ENCODE measurements at regions not wholly inside any gene's neighbourhood (a gene's known extent, or its start where the extent isn't known, plus 50 kb on each side); places are given as distances from the start of the nearest gene placed in this dataset.

DNA sequence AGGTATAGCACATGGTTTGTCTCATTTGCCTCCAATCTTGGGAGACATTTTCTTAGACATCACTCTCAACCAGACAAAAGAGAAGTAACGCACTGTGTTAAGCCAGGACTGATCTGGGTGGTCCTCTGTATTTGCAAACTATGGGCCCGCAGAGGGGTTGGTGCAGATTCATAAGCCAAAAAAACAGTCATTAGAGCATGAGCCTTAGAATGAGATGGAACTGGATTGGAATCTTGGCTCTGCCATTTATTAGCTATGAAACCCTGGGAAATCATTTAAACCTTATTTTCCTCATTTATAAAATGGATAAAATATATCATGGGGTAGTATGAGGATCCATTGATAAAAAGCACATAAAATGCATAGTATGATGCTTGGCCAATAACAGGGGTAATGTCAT lies 213.5 kb upstream of the APCDD1 start:
- H3K4me3 ChIP-seq (replicated peaks; ENCODE audit: insufficient read depth, low read length) = no peak overlapping the region
- H3K27ac ChIP-seq (replicated peaks) = no peak overlapping the region
- no peaks in the 10 kb centered on the region for H3K27me3 ChIP-seq (ENCODE audit: insufficient read depth, poor library complexity, severe bottlenecking)
- no peak for DNase-seq (ENCODE audit: low read depth in 1 of 2, low spot score in 1 of 2)
- TF ChIP-seq POLR2AphosphoS5 (IDR thresholded peaks at IDR 0.05; ENCODE audit: low read depth) (no peak), GABPA (IDR thresholded peaks at IDR 0.05; ENCODE audit: low read depth) (no peak), REST (IDR thresholded peaks at IDR 0.05; ENCODE audit: insufficient replicate concordance, low read depth) (no peak), SPI1 (IDR thresholded peaks at IDR 0.05; ENCODE audit: borderline replicate concordance, low read depth) (no peak), CTCF (IDR thresholded peaks at IDR 0.05; ENCODE audit: insufficient read depth, low read length) (no peak)

DNA sequence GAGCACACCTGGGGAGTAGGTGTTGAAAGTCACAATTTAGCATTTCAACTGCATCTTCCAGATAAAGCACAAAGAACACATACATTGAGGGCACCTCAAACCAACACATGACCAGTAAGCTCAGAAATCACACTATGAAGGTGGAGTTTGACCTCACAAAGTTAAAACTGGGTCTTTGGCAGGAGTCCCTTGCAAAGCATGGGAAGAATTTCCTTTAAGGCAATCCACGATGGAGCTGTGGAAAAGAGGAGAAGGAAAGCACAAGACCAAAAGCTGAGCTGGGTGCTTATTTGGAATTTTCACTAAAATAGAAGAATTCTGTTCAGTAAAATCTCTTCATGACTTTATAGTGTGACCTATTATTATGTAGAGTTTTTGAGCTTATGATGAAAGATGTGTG lies 212.9 kb upstream of the APCDD1 start:
- TF ChIP-seq GABPA (IDR thresholded peaks at IDR 0.05; ENCODE audit: low read depth) = no peak
- no peak for TF ChIP-seq POLR2AphosphoS5 (IDR thresholded peaks at IDR 0.05; ENCODE audit: low read depth)
- no peak for TF ChIP-seq CTCF (IDR thresholded peaks at IDR 0.05; ENCODE audit: insufficient read depth, low read length)
- TF ChIP-seq SPI1 (IDR thresholded peaks at IDR 0.05; ENCODE audit: borderline replicate concordance, low read depth) = no peak
- TF ChIP-seq REST (IDR thresholded peaks at IDR 0.05; ENCODE audit: insufficient replicate concordance, low read depth) = no peak
- DNase-seq (ENCODE audit: low read depth in 1 of 2, low spot score in 1 of 2) = no peak
- Histone ChIP-seq H3K4me3 (replicated peaks; ENCODE audit: insufficient read depth, low read length) (no peak overlapping the region), H3K27me3 (ENCODE audit: insufficient read depth, poor library complexity, severe bottlenecking) (no peaks in the 10 kb centered on the region), H3K27ac (replicated peaks) (no peak overlapping the region)

GRCh38 chr18:10242936-10243680 lies 211.3 kb upstream of the APCDD1 start:
- H3K27me3 ChIP-seq (ENCODE audit: insufficient read depth, poor library complexity, severe bottlenecking) = peaks cover 4% of the 10 kb centered on the region
- no peak for TF ChIP-seq GABPA (IDR thresholded peaks at IDR 0.05; ENCODE audit: low read depth)
- TF ChIP-seq POLR2AphosphoS5 (IDR thresholded peaks at IDR 0.05; ENCODE audit: low read depth) = no peak
- no peak for TF ChIP-seq REST (IDR thresholded peaks at IDR 0.05; ENCODE audit: insufficient replicate concordance, low read depth)
- TF ChIP-seq CTCF (IDR thresholded peaks at IDR 0.05; ENCODE audit: insufficient read depth, low read length) = no peak
- no peak for TF ChIP-seq SPI1 (IDR thresholded peaks at IDR 0.05; ENCODE audit: borderline replicate concordance, low read depth)
- H3K4me3 ChIP-seq (replicated peaks; ENCODE audit: insufficient read depth, low read length) = no peak overlapping the region
- no peak for DNase-seq (ENCODE audit: low read depth in 1 of 2, low spot score in 1 of 2)
- no peak overlapping the region for H3K27ac ChIP-seq (replicated peaks)

All from HL-60 (cell line).